Ectodermal cell (in vitro differentiated cells): ENCODE measurements at regions not wholly inside any gene's neighbourhood (a gene's known extent, or its start where the extent isn't known, plus 50 kb on each side); places are given as distances from the start of the nearest gene placed in this dataset.

Experiments used
- H3K27ac ChIP-seq: 2 replicates; pipeline ENCODE4 v1.7.0; 2013; ENCODE audit warnings: mild to moderate bottlenecking, low read depth, low read length; ENCODE audit not compliant: insufficient read depth, poor library complexity, severe bottlenecking
- H3K27me3 ChIP-seq: 2 replicates; pipeline ENCODE4 v1.7.0; 2013; ENCODE audit warnings: mild to moderate bottlenecking, low read length; ENCODE audit not compliant: insufficient read depth, control insufficient read depth, poor library complexity, severe bottlenecking
- H3K36me3 ChIP-seq: one replicate; pipeline ENCODE4 v1.7.0; 2013; ENCODE audit warnings: low read length; ENCODE audit not compliant: control insufficient read depth, insufficient read depth
- H3K4me1 ChIP-seq: one replicate; pipeline ENCODE4 v1.7.0; 2013; ENCODE audit warnings: low read length; ENCODE audit not compliant: control insufficient read depth, insufficient read depth
- H3K4me3 ChIP-seq: 2 replicates; pipeline ENCODE4 v1.7.0; 2013; ENCODE audit warnings: low read depth, low read length, control low read depth; ENCODE audit not compliant: insufficient read depth
- H3K9me3 ChIP-seq: 2 replicates; pipeline ENCODE4 v1.7.0; 2013; ENCODE audit warnings: mild to moderate bottlenecking, low read length, moderate library complexity; ENCODE audit not compliant: control insufficient read depth
- WGBS, 2 experiments: methylation state at CpG; one replicate each; pipeline ENCODE4 v1.1.7; 2013; ENCODE audit warnings: missing lambda C conversion rate in 2 of 2; 5-methylcytosine and 5-hydroxymethylcytosine counted together

GRCh38 chr20:62570403-62570802 is 71.9 kb upstream of the SLCO4A1 start:
- Histone ChIP-seq H3K27me3 (peaks cover 14% of the 10 kb centered on the region), H3K27ac (no peak overlapping the region), H3K9me3 (no peaks in the 10 kb centered on the region), H3K4me1 (no peaks in the 10 kb centered on the region), H3K4me3 (no peak overlapping the region), H3K36me3 (no peaks in the 10 kb centered on the region)
- 88% methylated on average over 5 of the region's 5 CpGs for WGBS, 2 experiments

- Histone ChIP-seq H3K27ac (no peak overlapping the region), H3K4me3 (no peak overlapping the region), H3K36me3 (no peaks in the 10 kb centered on the region), H3K27me3 (peaks cover 14% of the 10 kb centered on the region), H3K4me1 (no peaks in the 10 kb centered on the region), H3K9me3 (no peaks in the 10 kb centered on the region)
- whole genome bisulfite sequencing, 2 experiments: 90 to 93% methylated on average over 12 of the region's 12 CpGs
Observed at GRCh38 chr20:62570897-62571668, 71.2 kb upstream of the SLCO4A1 start.

- WGBS, 2 experiments: 76 to 89% methylated on average over 9 of the region's 9 CpGs
- H3K27me3 ChIP-seq: peaks cover 14% of the 10 kb centered on the region
- H3K36me3 ChIP-seq: no peaks in the 10 kb centered on the region
- H3K27ac ChIP-seq: no peak overlapping the region
- H3K4me3 ChIP-seq: no peak overlapping the region
- no peaks in the 10 kb centered on the region for H3K4me1 ChIP-seq
- H3K9me3 ChIP-seq: no peaks in the 10 kb centered on the region
Observed at GRCh38 chr20:62571669-62572344, 70.5 kb upstream of the SLCO4A1 start.

- H3K36me3 ChIP-seq: no peaks in the 10 kb centered on the region
- H3K27ac ChIP-seq: no peak overlapping the region
- H3K27me3 ChIP-seq: peaks cover 14% of the 10 kb centered on the region
- 64 to 68% methylated on average over 15 of the region's 15 CpGs for WGBS, 2 experiments
- H3K9me3 ChIP-seq: no peaks in the 10 kb centered on the region
- H3K4me1 ChIP-seq: no peaks in the 10 kb centered on the region
- H3K4me3 ChIP-seq: no peak overlapping the region
Observed at GRCh38 chr20:62572980-62573379, 69.3 kb upstream of the SLCO4A1 start.

GRCh38 chr20:62573817-62574216 is 68.5 kb upstream of the SLCO4A1 start:
- no peak overlapping the region for H3K4me3 ChIP-seq
- no peaks in the 10 kb centered on the region for H3K4me1 ChIP-seq
- peaks cover 14% of the 10 kb centered on the region for H3K27me3 ChIP-seq
- WGBS, 2 experiments: 46 to 50% methylated on average over 3 of the region's 3 CpGs
- no peaks in the 10 kb centered on the region for H3K36me3 ChIP-seq
- no peak overlapping the region for H3K27ac ChIP-seq
- H3K9me3 ChIP-seq: no peaks in the 10 kb centered on the region

GRCh38 chr20:62574230-62574993 is 67.9 kb upstream of the SLCO4A1 start:
- H3K27me3 ChIP-seq: peaks cover 14% of the 10 kb centered on the region
- H3K4me1 ChIP-seq: no peaks in the 10 kb centered on the region

GRCh38 chr20:62575976-62576722 is 66.2 kb upstream of the SLCO4A1 start:
- Histone ChIP-seq H3K36me3 (no peaks in the 10 kb centered on the region), H3K4me3 (no peak overlapping the region), H3K27ac (no peak overlapping the region), H3K9me3 (no peaks in the 10 kb centered on the region), H3K4me1 (no peaks in the 10 kb centered on the region), H3K27me3 (peaks cover 14% of the 10 kb centered on the region)
- 78 to 81% methylated on average over 23 of the region's 23 CpGs for WGBS, 2 experiments

More at GRCh38 chr20:62574230-62574993, 67.9 kb upstream of the SLCO4A1 start:
- Histone ChIP-seq H3K9me3 (no peaks in the 10 kb centered on the region), H3K36me3 (no peaks in the 10 kb centered on the region), H3K4me3 (no peak overlapping the region), H3K27ac (no peak overlapping the region)
- 89 to 90% methylated on average over 23 of the region's 23 CpGs for WGBS, 2 experiments

GRCh38 chr20:62576815-62577489 is 65.4 kb upstream of the SLCO4A1 start:
- H3K4me3 ChIP-seq: no peak overlapping the region
- no peaks in the 10 kb centered on the region for H3K9me3 ChIP-seq
- peaks cover 18% of the 10 kb centered on the region for H3K27me3 ChIP-seq
- H3K4me1 ChIP-seq: no peaks in the 10 kb centered on the region
- H3K27ac ChIP-seq: no peak overlapping the region
- no peaks in the 10 kb centered on the region for H3K36me3 ChIP-seq
- 60 to 61% methylated on average over 14 to 15 of the region's 15 CpGs for WGBS, 2 experiments

- Histone ChIP-seq H3K36me3 (no peaks in the 10 kb centered on the region), H3K4me1 (no peaks in the 10 kb centered on the region), H3K27ac (no peak overlapping the region), H3K4me3 (no peak overlapping the region), H3K9me3 (no peaks in the 10 kb centered on the region), H3K27me3 (peaks cover 20% of the 10 kb centered on the region)
- 52 to 55% methylated on average over 14 of the region's 14 CpGs for WGBS, 2 experiments
Observed at GRCh38 chr20:62577490-62577836, 64.8 kb upstream of the SLCO4A1 start.
